ENCODE measurements at regions not wholly inside any gene's neighbourhood (a gene's known extent, or its start where the extent isn't known, plus 50 kb on each side); places are given as distances from the start of the nearest gene placed in this dataset.

DNA sequence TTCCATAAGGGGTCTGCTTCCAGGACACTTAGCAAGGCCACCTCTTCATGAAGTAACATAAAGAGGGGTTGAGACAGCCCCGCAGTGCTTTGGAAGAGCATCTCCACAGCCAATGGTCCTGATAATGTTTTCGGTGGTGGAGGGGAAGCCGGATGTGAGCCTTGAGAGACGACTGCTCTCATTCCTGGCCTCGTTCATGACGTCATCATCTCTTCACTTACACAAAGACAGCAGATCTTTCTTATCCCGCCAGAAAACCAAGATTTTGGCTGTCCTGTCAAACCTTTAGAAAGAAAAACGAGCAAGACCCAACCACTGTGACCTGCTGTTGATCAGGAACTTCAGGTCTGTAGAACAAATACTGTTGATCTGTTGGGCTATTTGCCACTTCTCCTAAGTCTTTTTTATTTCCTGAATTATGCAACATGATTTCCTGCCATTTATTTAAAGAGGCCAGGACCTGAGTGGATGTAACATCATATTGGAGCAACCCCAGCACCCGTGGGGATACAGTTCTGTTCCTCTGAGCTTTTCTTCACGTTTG lies 89.0 kb upstream of the IRX2 start:
- no peak overlapping the region for H3K18ac ChIP-seq (ENCODE audit: extremely low read depth, low read length)
- ChIA-PET POLR2A (ENCODE audit: partially characterized antibody) (no interaction called here), CTCF (ENCODE audit: partially characterized antibody) (no interaction called here)
- no peak overlapping the region for H2BK15ac ChIP-seq (ENCODE audit: low read length)
- H4K20me1 ChIP-seq (replicated peaks in 1 of 2; ENCODE audit: control insufficient read depth in 1 of 2, insufficient read depth in 2 of 2, low read length in 2 of 2): no peaks in the 10 kb centered on the region
- H3K14ac ChIP-seq (ENCODE audit: insufficient read length): no peak overlapping the region
- no peak overlapping the region for H4K8ac ChIP-seq (ENCODE audit: extremely low read depth, insufficient read depth, low read length)
- H4K91ac ChIP-seq (replicated peaks; ENCODE audit: insufficient read length, low read length): no peak overlapping the region
- H3K9me3 ChIP-seq (ENCODE audit: insufficient read depth in 2 of 2, low read depth in 1 of 2, low read length in 1 of 2): no peaks in the 10 kb centered on the region
- H3K23ac ChIP-seq (ENCODE audit: insufficient read length): no peak overlapping the region
- H3K36me3 ChIP-seq (ENCODE audit: control insufficient read depth in 2 of 4, insufficient read depth in 4 of 4, low read length in 3 of 4): no peaks in the 10 kb centered on the region
- no peak overlapping the region for H3K56ac ChIP-seq (replicated peaks; ENCODE audit: insufficient read length, low read depth, low read length)
- H3K4me3 ChIP-seq (ENCODE audit: extremely low read depth in 1 of 4, insufficient read depth in 2 of 4, low read depth in 3 of 4, low read length in 4 of 4): no peak overlapping the region
- no peak overlapping the region for H3K27ac ChIP-seq (ENCODE audit: low read depth, low read length)
- no peak overlapping the region for H3K4me2 ChIP-seq (ENCODE audit: insufficient read depth in 1 of 2, low read depth in 2 of 2, low read length in 2 of 2)
- no peak for FAIRE-seq
- no peak overlapping the region for H2BK20ac ChIP-seq (ENCODE audit: low read length)
- H2BK12ac ChIP-seq (ENCODE audit: low read depth, low read length): no peak overlapping the region
- no peaks in the 10 kb centered on the region for H3K23me2 ChIP-seq (ENCODE audit: low read depth, low read length)
- H3K79me2 ChIP-seq (ENCODE audit: control insufficient read depth in 1 of 2, insufficient read depth in 2 of 2, low read length in 2 of 2): no peaks in the 10 kb centered on the region
- H2BK5ac ChIP-seq (ENCODE audit: low read depth, low read length): no peak overlapping the region
- WGBS, 2 experiments (ENCODE audit: extremely low coverage in 1 of 2, insufficient coverage in 1 of 2, insufficient read length in 1 of 2, insufficient replicate concordance in 2 of 2, low coverage in 1 of 2, low lambda C conversion rate in 2 of 2, missing lambda C conversion rate in 1 of 2): 93% methylated on average over 10 of the region's 10 CpGs; no CpG with 5 or more reads in 1 of the 2 experiments
- no peak for DNase-seq (ENCODE audit: low read depth in 1 of 2, low spot score in 2 of 2)
- no peak overlapping the region for H3K9ac ChIP-seq (replicated peaks in 1 of 4; ENCODE audit: extremely low read depth in 1 of 4, low read depth in 3 of 4, low read length in 3 of 4)
- H2AFZ ChIP-seq (ENCODE audit: low read length): no peak overlapping the region
- no peak overlapping the region for H2AK5ac ChIP-seq (ENCODE audit: low read depth, low read length)
- no peak overlapping the region for H4K5ac ChIP-seq (ENCODE audit: insufficient read length, low read depth, low read length)
- H3K4me1 ChIP-seq (replicated peaks in 1 of 4; ENCODE audit: control insufficient read depth in 3 of 4, insufficient read depth in 4 of 4, low read length in 3 of 4): no peaks in the 10 kb centered on the region
- no peaks in the 10 kb centered on the region for H3K79me1 ChIP-seq (ENCODE audit: low read depth, low read length)
- H2BK120ac ChIP-seq (replicated peaks; ENCODE audit: low read depth, low read length): no peak overlapping the region
- no peaks in the 10 kb centered on the region; a peak in 1 of 7 replicates for H3K27me3 ChIP-seq (replicated peaks in 1 of 4; ENCODE audit: control insufficient read depth in 3 of 4, extremely low read depth in 1 of 4, insufficient read depth in 3 of 4, low read length in 3 of 4)
- no peak overlapping the region for H3K4ac ChIP-seq (replicated peaks; ENCODE audit: insufficient read length, low read depth, low read length)
- TF ChIP-seq, protein P1, sequence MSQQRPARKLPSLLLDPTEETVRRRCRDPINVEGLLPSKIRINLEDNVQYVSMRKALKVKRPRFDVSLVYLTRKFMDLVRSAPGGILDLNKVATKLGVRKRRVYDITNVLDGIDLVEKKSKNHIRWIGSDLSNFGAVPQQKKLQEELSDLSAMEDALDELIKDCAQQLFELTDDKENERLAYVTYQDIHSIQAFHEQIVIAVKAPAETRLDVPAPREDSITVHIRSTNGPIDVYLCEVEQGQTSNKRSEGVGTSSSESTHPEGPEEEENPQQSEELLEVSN (IDR thresholded peaks at IDR 0.05): no peak
- TF ChIP-seq RXRA (IDR thresholded peaks at IDR 0.05; ENCODE audit: insufficient read depth, low read depth, low read length) (no peak), KDM1A (IDR thresholded peaks at IDR 0.05; ENCODE audit: borderline replicate concordance, low read length) (no peak), EZH2 (IDR thresholded peaks at IDR 0.05; ENCODE audit: low read depth, low read length, severe bottlenecking) (no peak), SIN3A (conservative IDR thresholded peaks at IDR 0.05 in 1 of 2, IDR thresholded peaks at IDR 0.05 in 1 of 2; ENCODE audit: low read depth in 1 of 2, low read length in 2 of 2) (no peak), KDM5A (IDR thresholded peaks at IDR 0.05; ENCODE audit: low read length) (no peak), TCF12 (IDR thresholded peaks at IDR 0.05; ENCODE audit: low read depth, low read length) (no peak), NANOG (IDR thresholded peaks at IDR 0.05; ENCODE audit: insufficient read depth, low read depth, low read length, poor library complexity, severe bottlenecking) (no peak), SP1 (IDR thresholded peaks at IDR 0.05; ENCODE audit: low read depth, low read length) (no peak), SUZ12 (IDR thresholded peaks at IDR 0.05; ENCODE audit: low read length) (no peak), EP300 (IDR thresholded peaks at IDR 0.05; ENCODE audit: borderline replicate concordance in 1 of 2, low read depth in 2 of 2, low read length in 2 of 2) (no peak), BACH1 (IDR thresholded peaks at IDR 0.05; ENCODE audit: low read length) (no peak)
- TF ChIP-seq, protein P2, sequence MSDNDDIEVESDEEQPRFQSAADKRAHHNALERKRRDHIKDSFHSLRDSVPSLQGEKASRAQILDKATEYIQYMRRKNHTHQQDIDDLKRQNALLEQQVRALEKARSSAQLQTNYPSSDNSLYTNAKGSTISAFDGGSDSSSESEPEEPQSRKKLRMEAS (IDR thresholded peaks at IDR 0.05): no peak
